Thoracic aorta (tissue), 2 donors: ENCODE measurements at regions not wholly inside any gene's neighbourhood (a gene's known extent, or its start where the extent isn't known, plus 50 kb on each side); places are given as distances from the start of the nearest gene placed in this dataset.
A peak's percentile ranks its signal among the peaks of the same experiment; 100 is the strongest.
"Not testable (repeated sequence)": the region's sequence is repeated elsewhere in the genome, so short reads cannot be mapped to it uniquely, and the experiment has no call there.

Source experiments
- ATAC-seq: fragments of 150-250 bp; one replicate; pipeline ENCODE4 v1.8.0; 2017; ENCODE audit warnings: low read depth; ENCODE audit not compliant: insufficient number of reproducible peaks, low FRiP score
- DNase-seq: peaks from one replicate; pipeline ENCODE4 v3.0.0-alpha.2; 2020; ENCODE audit warnings: low spot score
- H3K27ac ChIP-seq, 2 donors: fragments of 200-600 bp; sonication (generic); 1 replicate in 1 of 2; 2 replicates in 1 of 2; pipeline ENCODE4 v1.5.1; 2016; ENCODE audit warnings: mild to moderate bottlenecking in 2 of 2, moderate library complexity in 2 of 2
- H3K27me3 ChIP-seq: fragments of 200-600 bp; sonication (generic); replicated peaks from 2 replicates; pipeline ENCODE4 v1.6.0; 2016; ENCODE audit warnings: mild to moderate bottlenecking; ENCODE audit not compliant: insufficient read depth
- H3K36me3 ChIP-seq: fragments of 200-600 bp; sonication (generic); one replicate; pipeline ENCODE4 v1.5.1; 2016
- H3K4me1 ChIP-seq, 2 donors: fragments of 200-600 bp; sonication (generic); 1 replicate in 1 of 2; 2 replicates in 1 of 2; pipeline versions ENCODE4 v1.5.1 to v1.6.0; 2016; ENCODE audit warnings: low read depth in 2 of 2, mild to moderate bottlenecking in 1 of 2; ENCODE audit not compliant: control insufficient read depth in 1 of 2
- H3K4me3 ChIP-seq: fragments of 200-600 bp; sonication (generic); 2 replicates; pipeline ENCODE4 v1.5.1; 2016; ENCODE audit warnings: mild to moderate bottlenecking
- H3K9me3 ChIP-seq: fragments of 200-600 bp; sonication (generic); 2 replicates; pipeline ENCODE4 v1.5.1; 2016
- CTCF ChIP-seq: fragments of 200-600 bp; sonication (generic); IDR thresholded peaks from one replicate; pipeline ENCODE4 v1.5.1; 2019; ENCODE audit warnings: antibody characterized with exemption

GRCh38 chr9:65400886-65401285 lies 115.9 kb upstream of the FOXD4L5 start:
- ATAC-seq: no peak

GRCh38 chr9:65397763-65398719 lies 113.0 kb upstream of the FOXD4L5 start:
- H3K27ac ChIP-seq, DNase-seq, H3K4me3 ChIP-seq, H3K9me3 ChIP-seq, H3K4me1 ChIP-seq, H3K36me3 ChIP-seq, ATAC-seq, H3K27me3 ChIP-seq: not testable (repeated sequence)

More at GRCh38 chr9:65400886-65401285, 115.9 kb upstream of the FOXD4L5 start:
- Histone ChIP-seq H3K9me3 (no peaks in the 10 kb centered on the region), H3K36me3 (no peaks in the 10 kb centered on the region), H3K4me3 (no peak overlapping the region), H3K4me1 (no peaks in the 10 kb centered on the region), H3K27ac (no peak overlapping the region), H3K27me3 (no peaks in the 10 kb centered on the region)
- no peak for DNase-seq
- no peak for TF ChIP-seq CTCF

GRCh38 chr9:65397226-65397625 lies 112.2 kb upstream of the FOXD4L5 start:
- H3K27me3 ChIP-seq, H3K4me3 ChIP-seq, H3K4me1 ChIP-seq, H3K27ac ChIP-seq, ATAC-seq, H3K9me3 ChIP-seq, H3K36me3 ChIP-seq, DNase-seq: not testable (repeated sequence)

- H3K4me1 ChIP-seq, ATAC-seq, H3K27me3 ChIP-seq, H3K36me3 ChIP-seq, H3K27ac ChIP-seq, H3K4me3 ChIP-seq, H3K9me3 ChIP-seq, DNase-seq: not testable (repeated sequence)
These were observed 111.6 kb upstream of the FOXD4L5 start for GRCh38 chr9:65396601-65397000.

- DNase-seq, H3K27ac ChIP-seq, H3K4me1 ChIP-seq, H3K36me3 ChIP-seq, ATAC-seq, H3K4me3 ChIP-seq, H3K27me3 ChIP-seq, H3K9me3 ChIP-seq: not testable (repeated sequence)
These were observed 110.8 kb upstream of the FOXD4L5 start for GRCh38 chr9:65395789-65396188.

GRCh38 chr9:65395121-65395520 lies 110.1 kb upstream of the FOXD4L5 start:
- H3K4me1 ChIP-seq, DNase-seq, H3K4me3 ChIP-seq, H3K27me3 ChIP-seq, ATAC-seq, H3K36me3 ChIP-seq, H3K27ac ChIP-seq, H3K9me3 ChIP-seq: not testable (repeated sequence)

- H3K4me3 ChIP-seq, H3K27me3 ChIP-seq, H3K36me3 ChIP-seq, H3K27ac ChIP-seq, ATAC-seq, H3K4me1 ChIP-seq, H3K9me3 ChIP-seq, DNase-seq: not testable (repeated sequence)
These were observed 108.3 kb upstream of the FOXD4L5 start for GRCh38 chr9:65393111-65393810.

- ATAC-seq, DNase-seq, H3K27ac ChIP-seq, H3K9me3 ChIP-seq, H3K4me3 ChIP-seq, H3K4me1 ChIP-seq, H3K27me3 ChIP-seq, H3K36me3 ChIP-seq: not testable (repeated sequence)
These were observed 107.6 kb upstream of the FOXD4L5 start for GRCh38 chr9:65392611-65393010.

- not testable (repeated sequence) for H3K9me3 ChIP-seq, DNase-seq, H3K27me3 ChIP-seq, H3K27ac ChIP-seq, H3K4me1 ChIP-seq, H3K36me3 ChIP-seq, ATAC-seq, H3K4me3 ChIP-seq
These were observed 104.7 kb upstream of the FOXD4L5 start for GRCh38 chr9:65389710-65390109.

GRCh38 chr9:65389216-65389615 lies 104.2 kb upstream of the FOXD4L5 start:
- not testable (repeated sequence) for ATAC-seq, H3K27ac ChIP-seq, H3K9me3 ChIP-seq, H3K27me3 ChIP-seq, H3K4me3 ChIP-seq, DNase-seq, H3K36me3 ChIP-seq, H3K4me1 ChIP-seq

GRCh38 chr9:65386699-65387098 lies 101.7 kb upstream of the FOXD4L5 start:
- not testable (repeated sequence) for H3K9me3 ChIP-seq, H3K27me3 ChIP-seq, H3K36me3 ChIP-seq, H3K4me1 ChIP-seq, H3K27ac ChIP-seq, ATAC-seq
- DNase-seq: peak; percentile 32
- peak overlapping the region; percentile 61 for H3K4me3 ChIP-seq
